Natural killer cell (primary cell): ENCODE measurements at regions not wholly inside any gene's neighbourhood (a gene's known extent, or its start where the extent isn't known, plus 50 kb on each side); places are given as distances from the start of the nearest gene placed in this dataset.

ENCODE experiments used
- ATAC-seq, 3 donors: fragments of 150-1000 bp in 2 of 3; fragments of 200-7000 bp in 1 of 3; cut with Tn5 transposase; 1 replicate in 1 of 3; 2 replicates in 2 of 3; pipeline ENCODE4 v1.10.0; 2021; ENCODE audit warnings: mild to moderate bottlenecking in 2 of 3, moderate library complexity in 2 of 3
- DNase-seq, 2 donors: peaks; one replicate each; pipeline versions ENCODE4 v3.0.0 to v3.0.0-alpha.2; 2013 to 2021; ENCODE audit warnings: mixed read lengths in 1 of 2
- H3K27ac ChIP-seq: one replicate; pipeline ENCODE4 v1.5.1; 2013; ENCODE audit warnings: mild to moderate bottlenecking, low read length
- H3K27me3 ChIP-seq: one replicate; pipeline ENCODE4 v1.6.1; 2013; ENCODE audit warnings: low read length; ENCODE audit not compliant: control insufficient read depth, insufficient read depth
- H3K36me3 ChIP-seq: one replicate; pipeline ENCODE4 v1.6.1; 2013; ENCODE audit warnings: low read length; ENCODE audit not compliant: control insufficient read depth, insufficient read depth
- H3K4me1 ChIP-seq: one replicate; pipeline ENCODE4 v1.6.1; 2013; ENCODE audit warnings: low read length; ENCODE audit not compliant: control insufficient read depth, insufficient read depth
- H3K4me3 ChIP-seq: one replicate; pipeline ENCODE4 v1.5.1; 2013; ENCODE audit warnings: low read length
- H3K9me3 ChIP-seq: one replicate; pipeline ENCODE4 v1.6.1; 2013; ENCODE audit warnings: low read length; ENCODE audit not compliant: control insufficient read depth, insufficient read depth
- H3K27ac Mint-ChIP-seq, 2 donors: one replicate each; pipeline ENCODE4 v1.8.0; 2022; ENCODE audit warnings: mild to moderate bottlenecking in 2 of 2, mixed read lengths in 2 of 2, moderate library complexity in 1 of 2
- H3K27me3 Mint-ChIP-seq, 2 donors: one replicate each; pipeline ENCODE4 v1.8.0; 2022; ENCODE audit warnings: low read depth in 2 of 2, mixed read lengths in 2 of 2
- H3K36me3 Mint-ChIP-seq: one replicate; pipeline ENCODE4 v1.8.0; 2022; ENCODE audit warnings: mixed read lengths
- H3K4me1 Mint-ChIP-seq, 2 donors: one replicate each; pipeline ENCODE4 v1.8.0; 2022; ENCODE audit warnings: mixed read lengths in 2 of 2
- H3K4me3 Mint-ChIP-seq: one replicate; pipeline ENCODE4 v1.8.0; 2022; ENCODE audit warnings: mild to moderate bottlenecking, moderate library complexity, mixed read lengths
- H3K9me3 Mint-ChIP-seq, 2 donors: one replicate each; pipeline ENCODE4 v1.8.0; 2022; ENCODE audit warnings: mixed read lengths in 2 of 2
- CTCF ChIP-seq: fragments of 200-600 bp; IDR thresholded peaks from one replicate; pipeline ENCODE4 v1.8.0; 2022; ENCODE audit warnings: antibody characterized with exemption
- WGBS: methylation state at CpG from one replicate; pipeline ENCODE4 v1.1.7; 2013; ENCODE audit warnings: missing lambda C conversion rate; ENCODE audit not compliant: insufficient coverage; 5-methylcytosine and 5-hydroxymethylcytosine counted together
- intact Hi-C: fragments of 100-400 bp; cut with micrococcal nuclease; formaldehyde crosslinking; loops from one replicate; pipeline ENCODE4 v1.14.2; 2022

- no peak for TF ChIP-seq CTCF
- Mint-ChIP-seq H3K4me3 (no peak overlapping the region), H3K36me3 (no peaks in the 10 kb centered on the region), H3K4me1 (no peaks in the 10 kb centered on the region), H3K27me3 (peaks cover 0 to 2% of the 10 kb centered on the region in 2 donors), H3K27ac (no peak overlapping the region), H3K9me3 (peaks cover 4 to 5% of the 10 kb centered on the region in 2 donors)
- no peaks in the 10 kb centered on the region for H3K36me3 ChIP-seq
- H3K27ac ChIP-seq: no peak overlapping the region
- H3K4me1 ChIP-seq: no peaks in the 10 kb centered on the region
- no peak overlapping the region for H3K4me3 ChIP-seq
- no peaks in the 10 kb centered on the region for H3K9me3 ChIP-seq
- no CpG with 5 or more reads among the region's 2 CpGs for WGBS
- DNase-seq (no peak), ATAC-seq (no peak)
- intact Hi-C loops: no loop called here
- H3K27me3 ChIP-seq: no peaks in the 10 kb centered on the region
Observed at GRCh38 chr13:53368948-53369347, 340.3 kb downstream of the OLFM4 start.

- no peak for TF ChIP-seq CTCF
- DNase-seq (no peak), ATAC-seq (no peak)
- Histone ChIP-seq H3K4me3 (no peak overlapping the region), H3K36me3 (no peaks in the 10 kb centered on the region), H3K4me1 (no peaks in the 10 kb centered on the region), H3K9me3 (no peaks in the 10 kb centered on the region), H3K27me3 (no peaks in the 10 kb centered on the region), H3K27ac (no peak overlapping the region)
- no peaks in the 10 kb centered on the region for H3K36me3 Mint-ChIP-seq
- 100% methylated on average over 1 of the region's 1 CpG for WGBS
- H3K9me3 Mint-ChIP-seq: peaks cover 7 to 18% of the 10 kb centered on the region in 2 donors
- intact Hi-C loops: no loop called here
- H3K4me1 Mint-ChIP-seq: no peaks in the 10 kb centered on the region
- H3K4me3 Mint-ChIP-seq: no peak overlapping the region
- H3K27ac Mint-ChIP-seq: no peak overlapping the region
- no peaks in the 10 kb centered on the region for H3K27me3 Mint-ChIP-seq
Observed at GRCh38 chr13:53379485-53379884, 350.9 kb downstream of the OLFM4 start.

- no peak overlapping the region for H3K4me3 Mint-ChIP-seq
- no peak overlapping the region for H3K27ac Mint-ChIP-seq
- peaks cover 3% of the 10 kb centered on the region for H3K9me3 ChIP-seq
- H3K36me3 ChIP-seq: no peaks in the 10 kb centered on the region
- H3K4me1 ChIP-seq: no peaks in the 10 kb centered on the region
- no peak for TF ChIP-seq CTCF
- no peaks in the 10 kb centered on the region for H3K27me3 Mint-ChIP-seq
- H3K4me1 Mint-ChIP-seq: no peaks in the 10 kb centered on the region
- no peak overlapping the region for H3K27ac ChIP-seq
- H3K36me3 Mint-ChIP-seq: no peaks in the 10 kb centered on the region
- intact Hi-C loops: no loop called here
- no peak overlapping the region for H3K4me3 ChIP-seq
- H3K9me3 Mint-ChIP-seq: peaks cover 12 to 23% of the 10 kb centered on the region in 2 donors
- WGBS: 54% methylated on average over 3 of the region's 3 CpGs
- ATAC-seq (no peak), DNase-seq (no peak)
- no peaks in the 10 kb centered on the region for H3K27me3 ChIP-seq
Observed at GRCh38 chr13:53382008-53382407, 353.4 kb downstream of the OLFM4 start.

GRCh38 chr13:53398051-53398450, 369.4 kb downstream of the OLFM4 start:
- Mint-ChIP-seq H3K4me3 (no peak overlapping the region), H3K27ac (no peak overlapping the region), H3K9me3 (peaks cover 8 to 9% of the 10 kb centered on the region in 2 donors), H3K36me3 (no peaks in the 10 kb centered on the region), H3K27me3 (no peaks in the 10 kb centered on the region), H3K4me1 (no peaks in the 10 kb centered on the region)
- no peak for ATAC-seq
- TF ChIP-seq CTCF: no peak
- no peaks in the 10 kb centered on the region for H3K4me1 ChIP-seq
- no peak overlapping the region for H3K27ac ChIP-seq
- no peaks in the 10 kb centered on the region for H3K27me3 ChIP-seq
- DNase-seq: no peak
- 75% methylated on average over 2 of the region's 2 CpGs for WGBS
- H3K9me3 ChIP-seq: no peaks in the 10 kb centered on the region
- intact Hi-C loops: no loop called here
- no peak overlapping the region for H3K4me3 ChIP-seq
- H3K36me3 ChIP-seq: no peaks in the 10 kb centered on the region
